ENCODE measurements at regions not wholly inside any gene's neighbourhood (a gene's known extent, or its start where the extent isn't known, plus 50 kb on each side); places are given as distances from the start of the nearest gene placed in this dataset.
"Not testable (repeated sequence)": the region's sequence is repeated elsewhere in the genome, so short reads cannot be mapped to it uniquely, and the experiment has no call there.

DNA sequence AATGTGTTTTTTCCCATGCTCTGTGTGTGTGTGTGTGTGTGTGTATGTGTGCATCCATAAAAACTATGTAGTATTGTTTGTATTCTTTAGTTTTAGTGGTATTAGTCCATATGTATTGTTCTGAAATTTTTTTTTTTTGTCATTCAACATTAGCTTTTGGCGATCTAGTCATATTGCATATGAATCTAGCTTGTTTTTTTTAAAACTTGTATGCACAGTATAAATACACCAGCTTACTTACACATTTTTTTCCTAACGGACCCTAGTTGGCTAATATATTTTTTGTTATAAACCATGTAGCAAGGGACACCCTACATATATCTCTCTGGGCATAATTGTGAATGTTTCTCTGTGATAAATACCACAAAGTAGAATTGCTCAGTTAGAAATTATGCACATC, 359.7 kb downstream of the SRGAP2C start:
- intact Hi-C loops (cut with DNase I; ENCODE audit: low total_unique reads): no loop called here
- no peaks in the 10 kb centered on the region for H3K9me3 ChIP-seq
- TF ChIP-seq POLR2A (IDR thresholded peaks at IDR 0.05) (no peak), CTCF (IDR thresholded peaks at IDR 0.05 in 8 of 11, conservative IDR thresholded peaks at IDR 0.05 in 3 of 11) (no peak), POLR2AphosphoS5 (IDR thresholded peaks at IDR 0.05) (no peak)
- H3K27ac ChIP-seq: no peak overlapping the region
- DNase-seq: no peak
- no peak overlapping the region for H3K4me3 ChIP-seq
- no peaks in the 10 kb centered on the region for H3K27me3 ChIP-seq (replicated peaks in 1 of 7)
- 85 to 97% (median 96%) methylated on average over 2 of the region's 2 CpGs for WGBS, 5 donors
- no peaks in the 10 kb centered on the region for H3K4me1 ChIP-seq
- H3K36me3 ChIP-seq: no peaks in the 10 kb centered on the region

- H3K36me3 ChIP-seq; H3K27ac ChIP-seq; intact Hi-C loops (cut with DNase I; ENCODE audit: low total_unique reads); H3K27me3 ChIP-seq (replicated peaks in 1 of 7); H3K4me3 ChIP-seq; H3K4me1 ChIP-seq; DNase-seq; H3K9me3 ChIP-seq: not testable (repeated sequence)
- 88 to 100% (median 100%) methylated on average over 1 to 3 of the region's 3 CpGs for WGBS, 5 donors
These were observed 361.1 kb downstream of the SRGAP2C start for GRCh38 chr1:121545899-121546298.

- intact Hi-C loops (cut with DNase I; ENCODE audit: low total_unique reads): no loop called here
- Histone ChIP-seq H3K27ac (no peak overlapping the region), H3K4me1 (peaks cover 0 to 13% (median 6%) of the 10 kb centered on the region in 6 donors), H3K9me3 (no peaks in the 10 kb centered on the region), H3K4me3 (no peak overlapping the region), H3K36me3 (no peaks in the 10 kb centered on the region), H3K27me3 (replicated peaks in 1 of 7) (no peaks in the 10 kb centered on the region)
- DNase-seq: no peak
- 82 to 89% (median 86%) methylated on average over 3 of the region's 3 CpGs for WGBS, 5 donors
- TF ChIP-seq POLR2A (IDR thresholded peaks at IDR 0.05) (no peak), POLR2AphosphoS5 (IDR thresholded peaks at IDR 0.05) (no peak), CTCF (IDR thresholded peaks at IDR 0.05 in 8 of 11, conservative IDR thresholded peaks at IDR 0.05 in 3 of 11) (no peak)
These were observed 362.2 kb downstream of the SRGAP2C start for GRCh38 chr1:121546830-121547591.

- H3K4me1 ChIP-seq: peaks cover 0 to 20% (median 7%) of the 10 kb centered on the region in 6 donors
- H3K27me3 ChIP-seq (replicated peaks in 1 of 7); DNase-seq; H3K36me3 ChIP-seq; H3K27ac ChIP-seq; intact Hi-C loops (cut with DNase I; ENCODE audit: low total_unique reads); H3K4me3 ChIP-seq; H3K9me3 ChIP-seq: not testable (repeated sequence)
- WGBS, 5 donors: 91 to 100% (median 96%) methylated on average over 2 of the region's 2 CpGs
These were observed 363.0 kb downstream of the SRGAP2C start for GRCh38 chr1:121547726-121548125.

DNA sequence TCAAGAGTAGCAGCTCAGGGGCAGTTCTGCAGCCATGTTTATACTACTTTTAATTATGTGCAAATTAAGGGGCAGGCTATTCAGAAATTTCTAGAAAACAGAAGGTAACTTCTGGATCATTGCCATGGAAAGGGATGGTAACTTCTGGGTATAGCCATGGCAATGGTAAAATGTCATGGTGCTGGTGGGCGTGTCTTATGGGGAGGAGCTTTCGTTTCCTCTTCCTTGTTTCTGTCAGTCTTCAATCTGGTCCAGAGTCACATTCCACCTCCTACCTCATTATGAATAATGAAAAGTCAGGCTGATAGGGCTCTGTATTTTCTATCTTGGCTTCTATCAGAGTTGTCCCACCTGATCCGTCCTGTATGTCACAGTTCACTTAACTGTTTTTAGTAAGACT, 366.0 kb downstream of the SRGAP2C start:
- Histone ChIP-seq H3K4me1 (peaks cover 0 to 22% (median 7%) of the 10 kb centered on the region in 6 donors), H3K27ac (peak overlapping the region in 2 of 8 donors; percentile 17 to 25)
- H3K27me3 ChIP-seq (replicated peaks in 1 of 7); DNase-seq; H3K4me3 ChIP-seq; H3K9me3 ChIP-seq; H3K36me3 ChIP-seq: not testable (repeated sequence)
- 80 to 91% (median 88%) methylated on average over 3 of the region's 3 CpGs for WGBS, 5 donors
- intact Hi-C loops (cut with DNase I; ENCODE audit: low total_unique reads): loop anchor here (10.0 kb wide), 1 partner anchor 86 kb away; no protein-coding TSS in a partner anchor

GRCh38 chr1:121551491-121551890, 366.7 kb downstream of the SRGAP2C start:
- not testable (repeated sequence) for H3K36me3 ChIP-seq; H3K27me3 ChIP-seq (replicated peaks in 1 of 7); H3K4me3 ChIP-seq; H3K9me3 ChIP-seq; DNase-seq
- intact Hi-C loops (cut with DNase I; ENCODE audit: low total_unique reads): loop anchor here (10.0 kb wide), 1 partner anchor 87 kb away; no protein-coding TSS in a partner anchor
- WGBS, 5 donors: 25 to 38% (median 33%) methylated on average over 2 of the region's 2 CpGs
- H3K4me1 ChIP-seq: peaks cover 0 to 22% (median 7%) of the 10 kb centered on the region in 6 donors
- H3K27ac ChIP-seq: peak overlapping the region in 3 of 8 donors; percentile 1 to 47 (median 40)

DNA sequence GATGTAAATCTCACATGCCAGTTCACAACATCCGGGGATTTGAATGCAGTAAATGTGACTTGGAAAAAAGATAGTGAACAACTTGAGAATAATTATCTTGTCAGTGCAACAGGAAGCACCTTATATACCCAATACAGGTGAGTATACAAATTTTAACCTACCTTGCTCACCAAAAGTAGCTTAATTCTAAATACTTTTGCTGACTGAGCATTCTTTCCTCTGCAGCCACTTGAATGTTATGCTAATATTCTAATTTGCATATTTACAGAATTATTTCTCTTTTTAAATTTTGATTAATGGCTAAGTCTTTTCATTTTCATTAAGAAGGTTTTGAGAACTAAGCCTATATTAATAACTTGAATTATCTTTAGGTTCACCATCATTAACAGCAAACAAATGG, 371.8 kb downstream of the SRGAP2C start:
- H3K9me3 ChIP-seq; DNase-seq; H3K36me3 ChIP-seq; H3K27me3 ChIP-seq (replicated peaks in 1 of 7); H3K4me3 ChIP-seq; H3K27ac ChIP-seq: not testable (repeated sequence)
- WGBS, 5 donors: 89 to 96% (median 93%) methylated on average over 1 of the region's 1 CpG
- peaks cover 0 to 14% (median 6%) of the 10 kb centered on the region in 6 donors for H3K4me1 ChIP-seq
- intact Hi-C loops (cut with DNase I; ENCODE audit: low total_unique reads): loop anchor here (10.0 kb wide), 1 partner anchor 92 kb away; no protein-coding TSS in a partner anchor

DNA sequence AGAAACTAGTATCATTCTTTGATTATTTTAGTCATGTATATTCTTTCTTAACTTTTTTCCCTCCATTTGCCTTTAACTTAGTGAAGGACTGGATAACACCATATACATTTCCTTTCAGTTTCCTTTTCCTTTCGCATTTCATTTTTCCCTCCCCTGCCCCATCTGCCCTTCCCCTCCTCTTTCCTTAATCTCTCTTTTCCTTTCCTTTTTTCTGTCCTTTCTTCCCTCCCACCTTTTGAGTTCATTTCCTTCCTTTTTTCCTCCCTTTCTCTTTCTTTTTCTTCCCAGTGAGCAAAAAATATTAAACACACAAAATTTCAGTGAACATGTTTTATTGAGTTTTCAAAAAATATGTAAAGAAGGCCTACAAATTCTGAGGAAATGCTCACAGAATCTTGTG, 373.3 kb downstream of the SRGAP2C start:
- not testable (repeated sequence) for H3K36me3 ChIP-seq; H3K9me3 ChIP-seq; H3K4me3 ChIP-seq; DNase-seq; H3K27me3 ChIP-seq (replicated peaks in 1 of 7); H3K4me1 ChIP-seq
- WGBS, 5 donors: 70 to 82% (median 73%) methylated on average over 1 of the region's 1 CpG
- intact Hi-C loops (cut with DNase I; ENCODE audit: low total_unique reads): loop anchor here (10.0 kb wide), 1 partner anchor 93 kb away; no protein-coding TSS in a partner anchor
- peak overlapping the region in 2 of 8 donors; percentile 4 to 10 for H3K27ac ChIP-seq
